Endothelial cell of umbilical vein (primary cell): ENCODE measurements at regions not wholly inside any gene's neighbourhood (a gene's known extent, or its start where the extent isn't known, plus 50 kb on each side); places are given as distances from the start of the nearest gene placed in this dataset.

ENCODE experiments used
- BruUV-seq: library from RNA; stranded (reverse); fragments of 400-500 nt; replicated peaks from 2 replicates; lab custom pipeline; 2021; lab: Mats Ljungman, UMichigan
- CTCF ChIA-PET: fragments of 300-600, 350-600 bp; sonication (Branson Sonifier 250); formaldehyde crosslinking; loops from one replicate; lab custom pipeline; 2021; ENCODE audit warnings: antibody characterized with exemption, inconsistent platforms; lab: Charles Lee
- POLR2A ChIA-PET: fragments of 300-600, 350-600 bp; sonication (Branson Sonifier 250); formaldehyde crosslinking; loops from one replicate; lab custom pipeline; 2021; ENCODE audit warnings: antibody characterized with exemption, inconsistent platforms; lab: Charles Lee
- DNase-seq: peaks from one replicate; pipeline ENCODE4 v3.0.0-alpha.2; 2011; ENCODE audit warnings: low read depth, low spot score
- FAIRE-seq: peaks from 2 replicates; lab custom pipeline; 2011; peaks lifted over from hg19 to GRCh38; lab: Jason Lieb, UNC
- H2AFZ ChIP-seq: 2 replicates; pipeline ENCODE4 v1.6.0; 2012; ENCODE audit warnings: low read depth, low read length, control low read depth, inconsistent platforms
- H3K27ac ChIP-seq: 2 replicates; pipeline ENCODE4 v1.5.1; 2011; ENCODE audit warnings: low read depth, mild to moderate bottlenecking, control low read depth, low read length, moderate library complexity; ENCODE audit not compliant: insufficient read depth
- H3K27me3 ChIP-seq, 2 experiments: 2 replicates each; pipeline versions ENCODE4 v1.6.0 to v1.6.1; 2011; ENCODE audit warnings: low read length in 2 of 2, mixed read lengths in 1 of 2; ENCODE audit not compliant: control insufficient read depth in 2 of 2, insufficient read depth in 2 of 2
- H3K36me3 ChIP-seq, 2 experiments: 2 replicates in 1 of 2; 3 replicates in 1 of 2; pipeline ENCODE4 v1.5.1; 2011; ENCODE audit warnings: low read length in 2 of 2, mild to moderate bottlenecking in 1 of 2, moderate library complexity in 1 of 2; ENCODE audit not compliant: control insufficient read depth in 2 of 2, insufficient read depth in 2 of 2; ENCODE audit errors: extremely low read depth in 1 of 2
- H3K4me1 ChIP-seq: 3 replicates; pipeline ENCODE4 v1.5.1; 2011; ENCODE audit warnings: mild to moderate bottlenecking, low read length; ENCODE audit not compliant: control insufficient read depth, insufficient read depth; ENCODE audit errors: extremely low read depth
- H3K4me2 ChIP-seq: 2 replicates; pipeline ENCODE4 v1.6.1; 2011; ENCODE audit warnings: low read length, control low read depth, mixed read lengths; ENCODE audit not compliant: insufficient read depth
- H3K4me3 ChIP-seq, 3 experiments: fragments of 200-600 bp in 1 of 3; sonication (generic), shearing (Covaris generic) in 1 of 3; replicated peaks in 1 of 3; 2 replicates each; pipeline ENCODE4 v1.5.1; 2011 to 2016; ENCODE audit warnings: control low read depth in 3 of 3, low read length in 3 of 3, mild to moderate bottlenecking in 2 of 3, inconsistent platforms in 1 of 3, low read depth in 1 of 3, moderate library complexity in 1 of 3; ENCODE audit not compliant: insufficient read depth in 1 of 3
- H3K79me2 ChIP-seq: 2 replicates; pipeline ENCODE4 v1.6.0; 2012; ENCODE audit warnings: low read length, inconsistent platforms; ENCODE audit not compliant: control insufficient read depth, insufficient read depth
- H3K9ac ChIP-seq: replicated peaks from 2 replicates; pipeline ENCODE3; 2011; ENCODE audit warnings: low read length, control low read depth; ENCODE audit not compliant: insufficient read depth; ENCODE audit errors: extremely low read depth
- H3K9me1 ChIP-seq: replicated peaks from 3 replicates; pipeline ENCODE4 v1.6.0; 2011; ENCODE audit warnings: mild to moderate bottlenecking, low read length; ENCODE audit not compliant: control insufficient read depth, insufficient read depth; ENCODE audit errors: extremely low read depth
- H3K9me3 ChIP-seq: replicated peaks from 2 replicates; pipeline ENCODE4 v1.5.1; 2012; ENCODE audit warnings: low read length, inconsistent platforms; ENCODE audit not compliant: control insufficient read depth, insufficient read depth
- H4K20me1 ChIP-seq: replicated peaks from 2 replicates; pipeline ENCODE3; 2011; ENCODE audit warnings: mild to moderate bottlenecking, low read length; ENCODE audit not compliant: control insufficient read depth, insufficient read depth; ENCODE audit errors: extremely low read depth
- EZH2 ChIP-seq: IDR thresholded peaks from 2 replicates; pipeline ENCODE4 v1.6.1; 2012; ENCODE audit warnings: borderline replicate concordance, low read depth, mild to moderate bottlenecking, moderate library complexity, low read length, inconsistent platforms; ENCODE audit not compliant: severe bottlenecking
- FOS ChIP-seq: IDR thresholded peaks from 2 replicates; pipeline ENCODE4 v1.6.1; 2011; ENCODE audit warnings: mild to moderate bottlenecking, low read length, moderate library complexity, borderline replicate concordance; ENCODE audit not compliant: insufficient read depth
- GATA2 ChIP-seq: IDR thresholded peaks from 2 replicates; pipeline ENCODE4 v1.7.0; 2011; ENCODE audit warnings: low read depth, mild to moderate bottlenecking, moderate library complexity, mixed read lengths, low read length; ENCODE audit not compliant: insufficient read length, insufficient read depth
- JUN ChIP-seq: IDR thresholded peaks from 2 replicates; pipeline ENCODE4 v1.6.1; 2011; ENCODE audit warnings: borderline replicate concordance, low read depth; ENCODE audit not compliant: insufficient read length, insufficient read depth
- MAX ChIP-seq: IDR thresholded peaks from 2 replicates; pipeline ENCODE4 v1.6.1; 2011; ENCODE audit not compliant: insufficient read depth, insufficient read length
- MYC ChIP-seq: IDR thresholded peaks from one replicate; pipeline ENCODE4 v1.6.1; 2011; ENCODE audit warnings: mild to moderate bottlenecking, low read depth, low read length
- POLR2A ChIP-seq: IDR thresholded peaks from 2 replicates; pipeline ENCODE4 v1.6.1; 2012; ENCODE audit warnings: low read depth, mild to moderate bottlenecking, control low read depth, low read length
- POLR2AphosphoS5 ChIP-seq: IDR thresholded peaks from 2 replicates; pipeline ENCODE4 v1.6.1; 2012; ENCODE audit warnings: low read depth, mild to moderate bottlenecking, control low read depth, low read length, moderate library complexity; ENCODE audit not compliant: insufficient read depth
- dilution Hi-C: fragments of 300-500 bp; cut with MboI; formaldehyde crosslinking; loops from one replicate; pipeline ENCODE4 v1.15.0; 2019; ENCODE audit warnings: low sequenced_read_pairs; ENCODE audit not compliant: extremely low pct_ligation_motif_present
- intact Hi-C: fragments of 100-400 bp; cut with micrococcal nuclease; formaldehyde crosslinking; loops from one replicate; pipeline ENCODE4 v1.10.0; 2022

DNA sequence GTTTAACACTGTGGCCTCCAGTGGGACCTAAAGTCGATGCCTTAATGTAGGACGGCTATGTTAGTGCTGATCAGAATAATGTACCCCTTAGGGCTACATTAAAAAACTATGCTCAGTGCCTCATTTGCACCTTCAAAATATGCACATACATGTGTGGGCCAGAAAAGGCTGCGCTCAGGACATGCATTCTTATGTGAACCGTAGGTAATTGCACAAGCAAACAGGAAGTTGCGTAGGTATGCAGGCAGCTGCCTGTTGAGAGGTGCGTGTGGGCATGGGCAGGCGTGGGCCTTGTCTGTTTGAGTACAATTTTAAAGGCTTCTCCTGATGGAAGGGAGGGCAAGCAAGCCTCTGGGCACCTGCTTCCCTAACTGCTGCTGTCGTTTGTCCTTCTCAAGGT is 116.2 kb upstream of the JAG1 start:
- TF ChIP-seq JUN (no peak), GATA2 (no peak), POLR2AphosphoS5 (no peak), POLR2A (no peak), EZH2 (no peak), MYC (no peak), FOS (no peak), MAX (no peak)
- Histone ChIP-seq H3K27ac (no peak overlapping the region), H3K9me1 (no peaks in the 10 kb centered on the region), H3K4me3 (no peak overlapping the region), H4K20me1 (no peaks in the 10 kb centered on the region), H3K9me3 (no peaks in the 10 kb centered on the region), H3K79me2 (no peaks in the 10 kb centered on the region), H3K9ac (no peak overlapping the region), H3K4me1 (no peaks in the 10 kb centered on the region), H3K27me3 (no peaks in the 10 kb centered on the region), H3K4me2 (no peak overlapping the region), H3K36me3 (no peaks in the 10 kb centered on the region), H2AFZ (no peak overlapping the region)
- DNase-seq (no peak), FAIRE-seq (no peak)
- BruUV-seq = no TSS peak
- dilution Hi-C loops = no loop called here
- CTCF ChIA-PET = no interaction called here
- POLR2A ChIA-PET = no interaction called here
- intact Hi-C loops = no loop called here

- Histone ChIP-seq H3K4me3 (no peak overlapping the region), H3K27me3 (no peaks in the 10 kb centered on the region), H3K9ac (no peak overlapping the region), H3K4me1 (no peaks in the 10 kb centered on the region), H3K4me2 (no peak overlapping the region), H3K9me1 (no peaks in the 10 kb centered on the region), H2AFZ (no peak overlapping the region), H3K36me3 (no peaks in the 10 kb centered on the region), H3K9me3 (no peaks in the 10 kb centered on the region), H3K27ac (no peak overlapping the region), H3K79me2 (no peaks in the 10 kb centered on the region), H4K20me1 (no peaks in the 10 kb centered on the region)
- ChIA-PET POLR2A (no interaction called here), CTCF (no interaction called here)
- no peak for TF ChIP-seq MAX
- no peak for TF ChIP-seq GATA2
- TF ChIP-seq JUN = no peak
- FAIRE-seq = no peak
- dilution Hi-C loops (no loop called here), intact Hi-C loops (no loop called here)
- no TSS peak for BruUV-seq
- DNase-seq = no peak
Measured at GRCh38 chr20:10792291-10792690, 118.5 kb upstream of the JAG1 start.
